Prostate gland (tissue), 2 donors: ENCODE measurements at regions not wholly inside any gene's neighbourhood (a gene's known extent, or its start where the extent isn't known, plus 50 kb on each side); places are given as distances from the start of the nearest gene placed in this dataset.

ENCODE experiments used
- DNase-seq: peaks from one replicate; pipeline ENCODE4 v3.0.0-alpha.2; 2019; ENCODE audit warnings: low spot score
- H3K27ac ChIP-seq, 2 donors: fragments of 200-600 bp; sonication (generic); 2 replicates each; pipeline ENCODE4 v1.5.1; 2017 to 2019
- H3K27me3 ChIP-seq: fragments of 200-600 bp; sonication (generic); replicated peaks from 2 replicates; pipeline ENCODE4 v1.5.1; 2019; ENCODE audit not compliant: insufficient read depth
- H3K36me3 ChIP-seq, 2 donors: fragments of 200-600 bp; sonication (generic); 1 replicate in 1 of 2; 2 replicates in 1 of 2; pipeline versions ENCODE4 v1.5.1 to v1.8.1; 2017 to 2019
- H3K4me1 ChIP-seq: fragments of 200-600 bp; sonication (generic); replicated peaks from 2 replicates; pipeline ENCODE4 v1.5.1; 2019
- H3K4me3 ChIP-seq, 2 donors: fragments of 200-600 bp; sonication (generic); 2 replicates each; pipeline ENCODE4 v1.5.1; 2017 to 2019
- H3K9me3 ChIP-seq: fragments of 200-600 bp; sonication (generic); 2 replicates; pipeline ENCODE4 v1.5.1; 2017
- CTCF ChIP-seq, 4 experiments: fragments of 200-600 bp in 2 of 4; fragments of 450-650 bp in 2 of 4; sonication (generic) in 2 of 4; IDR thresholded peaks; 1 replicate in 3 of 4; 2 replicates in 1 of 4; pipeline ENCODE4 v1.5.1; 2016 to 2019; ENCODE audit warnings: antibody characterized with exemption in 4 of 4, mild to moderate bottlenecking in 2 of 4, moderate library complexity in 2 of 4
- POLR2A ChIP-seq: fragments of 450-650 bp; IDR thresholded peaks from one replicate; pipeline ENCODE4 v1.6.1; 2016; ENCODE audit warnings: antibody characterized with exemption, mild to moderate bottlenecking
- POLR2AphosphoS5 ChIP-seq: sonication (generic); formaldehyde crosslinking; IDR thresholded peaks from one replicate; pipeline ENCODE4 v1.6.1; 2017; ENCODE audit warnings: antibody characterized with exemption
- WGBS: methylation state at CpG from one replicate; pipeline ENCODE4 v1.1.5; 2018; 5-methylcytosine and 5-hydroxymethylcytosine counted together
- intact Hi-C: fragments of 100-400 bp; cut with DNase I; formaldehyde crosslinking; loops from one replicate; pipeline ENCODE4 v1.14.2; 2022

GRCh38 chr1:29563092-29563491 lies 326.8 kb downstream of the PTPRU start:
- TF ChIP-seq CTCF (IDR thresholded peaks at IDR 0.05) = no peak
- TF ChIP-seq POLR2A = no peak
- TF ChIP-seq POLR2AphosphoS5 = no peak
- no peak for DNase-seq
- Histone ChIP-seq H3K27ac (no peak overlapping the region), H3K36me3 (no peaks in the 10 kb centered on the region), H3K4me1 (no peaks in the 10 kb centered on the region), H3K4me3 (no peak overlapping the region), H3K9me3 (no peaks in the 10 kb centered on the region), H3K27me3 (peaks cover 2% of the 10 kb centered on the region)
- intact Hi-C loops = no loop called here
- 69% methylated on average over 3 of the region's 3 CpGs for WGBS

GRCh38 chr1:29559056-29559455 lies 322.7 kb downstream of the PTPRU start:
- intact Hi-C loops = no loop called here
- no peak overlapping the region for H3K4me3 ChIP-seq
- no peaks in the 10 kb centered on the region for H3K9me3 ChIP-seq
- TF ChIP-seq POLR2AphosphoS5 = no peak
- no peak for TF ChIP-seq POLR2A
- no peak for TF ChIP-seq CTCF (IDR thresholded peaks at IDR 0.05)
- 75% methylated on average over 3 of the region's 3 CpGs for WGBS
- H3K36me3 ChIP-seq = no peaks in the 10 kb centered on the region
- DNase-seq = no peak
- H3K27me3 ChIP-seq = peaks cover 2% of the 10 kb centered on the region
- no peak overlapping the region for H3K27ac ChIP-seq
- no peaks in the 10 kb centered on the region for H3K4me1 ChIP-seq

GRCh38 chr1:29557701-29558600 lies 321.6 kb downstream of the PTPRU start:
- no peak for TF ChIP-seq CTCF (IDR thresholded peaks at IDR 0.05)
- TF ChIP-seq POLR2AphosphoS5 = no peak
- TF ChIP-seq POLR2A = no peak

GRCh38 chr1:29557066-29557465 lies 320.7 kb downstream of the PTPRU start:
- peaks cover 2% of the 10 kb centered on the region for H3K27me3 ChIP-seq
- H3K9me3 ChIP-seq = no peaks in the 10 kb centered on the region
- no peaks in the 10 kb centered on the region for H3K4me1 ChIP-seq
- no peak for TF ChIP-seq CTCF (IDR thresholded peaks at IDR 0.05)
- TF ChIP-seq POLR2AphosphoS5 = no peak
- no peak for TF ChIP-seq POLR2A
- 55% methylated on average over 5 of the region's 5 CpGs for WGBS
- intact Hi-C loops = no loop called here
- no peak overlapping the region for H3K27ac ChIP-seq
- no peak for DNase-seq
- no peaks in the 10 kb centered on the region for H3K36me3 ChIP-seq
- H3K4me3 ChIP-seq = no peak overlapping the region

More at GRCh38 chr1:29557701-29558600, 321.6 kb downstream of the PTPRU start:
- intact Hi-C loops = no loop called here
- Histone ChIP-seq H3K27ac (no peak overlapping the region), H3K9me3 (no peaks in the 10 kb centered on the region), H3K4me1 (no peaks in the 10 kb centered on the region), H3K27me3 (peaks cover 2% of the 10 kb centered on the region), H3K4me3 (no peak overlapping the region), H3K36me3 (no peaks in the 10 kb centered on the region)
- no peak for DNase-seq
- WGBS = 75% methylated on average over 16 of the region's 16 CpGs

- no peak for DNase-seq
- intact Hi-C loops = no loop called here
- no peak overlapping the region for H3K27ac ChIP-seq
- WGBS = 80% methylated on average over 4 of the region's 4 CpGs
- H3K36me3 ChIP-seq = no peaks in the 10 kb centered on the region
- no peak overlapping the region for H3K4me3 ChIP-seq
- no peaks in the 10 kb centered on the region for H3K4me1 ChIP-seq
- H3K9me3 ChIP-seq = no peaks in the 10 kb centered on the region
- TF ChIP-seq POLR2A = no peak
- TF ChIP-seq POLR2AphosphoS5 = no peak
- TF ChIP-seq CTCF (IDR thresholded peaks at IDR 0.05) = no peak
- H3K27me3 ChIP-seq = peaks cover 2% of the 10 kb centered on the region
These were observed 320.3 kb downstream of the PTPRU start for GRCh38 chr1:29556657-29557056.
